WI38 (cell line): ENCODE measurements at regions not wholly inside any gene's neighbourhood (a gene's known extent, or its start where the extent isn't known, plus 50 kb on each side); places are given as distances from the start of the nearest gene placed in this dataset.

Experiments used
- H3K4me3 ChIP-seq: 2 replicates; pipeline ENCODE4 v1.5.1; 2011; ENCODE audit warnings: low read depth, mild to moderate bottlenecking, control low read depth, low read length
- CTCF ChIP-seq: IDR thresholded peaks from 2 replicates; pipeline ENCODE4 v1.5.1; 2012; ENCODE audit warnings: low read depth, mild to moderate bottlenecking, control low read depth, low read length

- TF ChIP-seq CTCF, result peak; percentile 94
- H3K4me3 ChIP-seq, result no peak overlapping the region
These were observed 141.0 kb upstream of the CIBAR2 start for GRCh38 chr16:85253084-85253941.

- H3K4me3 ChIP-seq, result no peak overlapping the region
- TF ChIP-seq CTCF, result no peak
These were observed 141.8 kb upstream of the CIBAR2 start for GRCh38 chr16:85254051-85254450.

- H3K4me3 ChIP-seq, result no peak overlapping the region
- TF ChIP-seq CTCF, result no peak
These were observed 142.6 kb upstream of the CIBAR2 start for GRCh38 chr16:85254921-85255320.

DNA sequence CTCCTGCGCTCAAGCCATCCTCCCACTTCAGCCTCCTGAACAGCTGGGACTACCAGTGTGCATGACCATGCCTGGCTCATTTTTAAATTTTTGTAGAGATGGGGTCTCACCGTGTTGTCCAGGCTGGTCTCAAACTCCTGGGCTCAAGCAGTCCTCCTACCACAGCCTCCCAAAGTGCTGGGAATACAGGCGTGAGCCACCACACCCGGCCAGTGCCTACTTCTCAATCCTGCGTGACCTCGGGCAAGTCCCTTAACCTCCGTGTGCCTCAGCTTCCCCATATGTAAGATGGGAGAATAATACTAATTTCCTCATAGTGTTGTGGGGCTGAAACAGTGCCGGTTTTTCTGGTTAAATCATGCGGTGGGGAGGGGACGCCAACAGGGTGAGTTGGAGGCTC, 143.5 kb upstream of the CIBAR2 start:
- no peak overlapping the region for H3K4me3 ChIP-seq

DNA sequence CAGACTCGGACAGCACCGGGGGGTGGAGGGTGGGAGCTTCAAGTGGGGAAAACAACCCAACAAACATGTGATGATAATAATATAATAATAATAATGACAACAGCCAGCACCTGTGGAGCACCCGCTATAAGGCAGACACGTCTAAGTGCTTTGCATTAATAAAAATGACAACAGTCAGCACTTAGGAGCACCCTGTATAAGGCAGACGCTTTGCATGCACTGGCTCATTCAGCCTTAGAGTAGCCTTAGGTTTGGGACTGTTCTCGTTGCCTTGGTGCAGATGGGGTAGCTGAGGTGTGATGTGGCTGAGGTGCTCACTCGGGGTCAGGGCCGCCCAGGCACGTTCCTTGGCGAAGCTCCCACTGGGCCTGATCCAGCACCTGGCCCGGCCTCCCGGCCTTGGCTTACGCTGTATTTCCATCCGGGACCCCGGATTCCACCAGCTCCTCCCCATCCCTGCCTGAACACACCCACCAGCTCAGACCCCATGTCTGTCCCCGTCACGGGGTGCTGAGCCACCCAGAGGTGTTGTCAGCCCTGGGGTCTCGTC, 144.0 kb upstream of the CIBAR2 start:
- TF ChIP-seq CTCF, result no peak

More for the DNA sequence above, 143.5 kb upstream of the CIBAR2 start:
- TF ChIP-seq CTCF, result no peak

GRCh38 chr16:85257483-85257882, 145.2 kb upstream of the CIBAR2 start:
- TF ChIP-seq CTCF, result no peak
- H3K4me3 ChIP-seq, result no peak overlapping the region

More for the DNA sequence above, 144.0 kb upstream of the CIBAR2 start:
- H3K4me3 ChIP-seq, result no peak overlapping the region

DNA sequence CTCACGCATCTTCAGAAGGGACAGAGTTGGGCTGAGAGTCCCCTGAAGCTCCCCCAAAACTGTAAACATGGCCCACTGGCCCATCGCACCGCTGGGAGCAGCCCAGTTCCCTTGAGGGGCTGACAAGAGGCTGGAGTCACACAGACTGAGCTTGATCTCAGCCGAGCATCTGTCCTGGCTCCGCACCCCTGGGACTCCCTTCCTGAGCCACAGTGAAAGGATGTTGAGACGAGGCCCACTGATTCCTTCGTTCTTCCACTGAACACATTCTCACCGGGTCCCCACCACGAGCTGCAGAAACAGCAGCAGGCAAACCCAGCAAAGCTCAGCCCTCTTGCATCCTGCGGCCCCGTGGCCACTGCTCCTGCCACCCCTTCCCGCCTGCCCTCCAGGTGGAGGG, 145.9 kb upstream of the CIBAR2 start:
- no peak overlapping the region for H3K4me3 ChIP-seq
- TF ChIP-seq CTCF, result no peak
